AG04450 (cell line): ENCODE measurements at regions not wholly inside any gene's neighbourhood (a gene's known extent, or its start where the extent isn't known, plus 50 kb on each side); places are given as distances from the start of the nearest gene placed in this dataset.

ENCODE experiments used
- CTCF ChIA-PET: fragments of 300-600, 350-600 bp; formaldehyde crosslinking; extraction: SDS; loops from one replicate; lab custom pipeline; 2022; ENCODE audit warnings: antibody characterized with exemption, inconsistent platforms; lab: Charles Lee
- POLR2A ChIA-PET: fragments of 350-600 bp; formaldehyde crosslinking; extraction: SDS; loops from one replicate; lab custom pipeline; 2021; ENCODE audit warnings: antibody characterized with exemption, inconsistent platforms; lab: Yijun Ruan, JAX
- DNase-seq: peaks from one replicate; pipeline ENCODE4 v3.0.0-alpha.2; 2011; ENCODE audit warnings: low read depth, low spot score
- H3K27ac ChIP-seq: one replicate; pipeline ENCODE4 v1.5.1; 2012; ENCODE audit warnings: low read depth, low read length, control low read depth
- H3K27me3 ChIP-seq: one replicate; pipeline ENCODE4 v1.6.0; 2012; ENCODE audit warnings: low read length; ENCODE audit not compliant: control insufficient read depth, insufficient read depth
- H3K4me3 ChIP-seq: 2 replicates; pipeline ENCODE4 v1.5.1; 2011; ENCODE audit warnings: mild to moderate bottlenecking, low read depth, low read length, control low read depth
- H3K9me3 ChIP-seq: 2 replicates; pipeline ENCODE4 v1.5.1; 2012; ENCODE audit warnings: low read length; ENCODE audit not compliant: control insufficient read depth, insufficient read depth
- CTCF ChIP-seq: IDR thresholded peaks from 2 replicates; pipeline ENCODE4 v1.5.1; 2011; ENCODE audit warnings: low read depth, low read length, control low read depth, inconsistent platforms

GRCh38 chr11:95499516-95500135 lies 268.6 kb upstream of the SESN3 start:
- Histone ChIP-seq H3K27me3 (no peaks in the 10 kb centered on the region), H3K4me3 (no peak overlapping the region), H3K27ac (no peak overlapping the region), H3K9me3 (no peaks in the 10 kb centered on the region)
- ChIA-PET CTCF (no interaction called here), POLR2A (interaction anchor here (1.1 kb wide), 1 partner anchor 13 kb away, joined by 5 read pairs; no protein-coding TSS in a partner anchor)
- no peak for DNase-seq
- TF ChIP-seq CTCF = no peak

GRCh38 chr11:95498722-95499425 lies 267.9 kb upstream of the SESN3 start:
- CTCF ChIA-PET = no interaction called here
- no peak for TF ChIP-seq CTCF
- DNase-seq = no peak
- H3K27me3 ChIP-seq = no peaks in the 10 kb centered on the region
- no peak overlapping the region for H3K27ac ChIP-seq
- POLR2A ChIA-PET = interaction anchor here (0.6 to 1.1 kb wide), 2 partner anchors 14 kb away, joined by 3 to 5 read pairs; no protein-coding TSS in a partner anchor
- H3K9me3 ChIP-seq = no peaks in the 10 kb centered on the region
- no peak overlapping the region for H3K4me3 ChIP-seq

- no peak for TF ChIP-seq CTCF
- Histone ChIP-seq H3K4me3 (no peak overlapping the region), H3K9me3 (no peaks in the 10 kb centered on the region), H3K27me3 (no peaks in the 10 kb centered on the region), H3K27ac (no peak overlapping the region)
- POLR2A ChIA-PET = no interaction called here
- no peak for DNase-seq
- CTCF ChIA-PET = no interaction called here
Measured at GRCh38 chr11:95496901-95497300, 265.9 kb upstream of the SESN3 start.

- Histone ChIP-seq H3K27me3 (no peaks in the 10 kb centered on the region), H3K27ac (no peak overlapping the region), H3K4me3 (no peak overlapping the region), H3K9me3 (no peaks in the 10 kb centered on the region)
- POLR2A ChIA-PET = no interaction called here
- TF ChIP-seq CTCF = no peak
- CTCF ChIA-PET = interaction anchor here (0.8 kb wide), 1 partner anchor 270 kb away, joined by 3 read pairs; no protein-coding TSS in a partner anchor
- no peak for DNase-seq
Measured at GRCh38 chr11:95495706-95496105, 264.7 kb upstream of the SESN3 start.

- no peaks in the 10 kb centered on the region for H3K9me3 ChIP-seq
- POLR2A ChIA-PET = no interaction called here
- no peak for DNase-seq
- TF ChIP-seq CTCF = no peak
- H3K27me3 ChIP-seq = no peaks in the 10 kb centered on the region
- CTCF ChIA-PET = no interaction called here
- no peak overlapping the region for H3K4me3 ChIP-seq
- no peak overlapping the region for H3K27ac ChIP-seq
Measured at GRCh38 chr11:95494856-95495255, 263.9 kb upstream of the SESN3 start.
